ENCODE measurements at regions not wholly inside any gene's neighbourhood (a gene's known extent, or its start where the extent isn't known, plus 50 kb on each side); places are given as distances from the start of the nearest gene placed in this dataset.

- DNase-seq (ENCODE audit: low read depth), result no peak
- in situ Hi-C loops (cut with HindIII; ENCODE audit: low sequenced_read_pairs), result no loop called here
- H3K4me3 ChIP-seq (ENCODE audit: low read depth, low read length), result no peak overlapping the region
- no peak for TF ChIP-seq CTCF (IDR thresholded peaks at IDR 0.05; ENCODE audit: low read depth, low read length, missing control alignments)
Measured at GRCh38 chr11:115924744-115925567, 420.7 kb upstream of the CADM1 start.

DNA sequence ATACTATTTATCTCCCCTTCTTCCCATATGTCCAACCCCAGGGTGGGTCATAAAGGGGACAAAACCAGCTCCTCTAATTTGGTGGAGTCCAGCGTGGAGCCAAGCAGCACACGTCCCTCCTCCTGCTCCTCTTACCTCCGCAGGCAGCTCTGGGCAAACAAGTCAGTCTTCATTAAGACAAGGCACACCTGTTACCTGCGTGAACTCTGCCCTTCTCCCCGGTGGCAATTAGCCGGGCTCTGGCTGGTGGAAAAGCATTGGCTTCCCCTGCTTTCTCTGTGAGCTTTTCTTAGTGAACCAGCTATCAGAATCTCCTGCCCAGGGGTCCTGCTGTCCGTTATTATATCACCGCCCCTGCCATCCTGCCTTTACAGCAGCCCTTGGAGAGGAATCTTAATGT lies 418.7 kb upstream of the CADM1 start:
- TF ChIP-seq CTCF (IDR thresholded peaks at IDR 0.05; ENCODE audit: low read depth, low read length, missing control alignments), result no peak
- H3K4me3 ChIP-seq (ENCODE audit: low read depth, low read length), result no peak overlapping the region
- in situ Hi-C loops (cut with HindIII; ENCODE audit: low sequenced_read_pairs), result no loop called here
- DNase-seq (ENCODE audit: low read depth), result no peak

DNA sequence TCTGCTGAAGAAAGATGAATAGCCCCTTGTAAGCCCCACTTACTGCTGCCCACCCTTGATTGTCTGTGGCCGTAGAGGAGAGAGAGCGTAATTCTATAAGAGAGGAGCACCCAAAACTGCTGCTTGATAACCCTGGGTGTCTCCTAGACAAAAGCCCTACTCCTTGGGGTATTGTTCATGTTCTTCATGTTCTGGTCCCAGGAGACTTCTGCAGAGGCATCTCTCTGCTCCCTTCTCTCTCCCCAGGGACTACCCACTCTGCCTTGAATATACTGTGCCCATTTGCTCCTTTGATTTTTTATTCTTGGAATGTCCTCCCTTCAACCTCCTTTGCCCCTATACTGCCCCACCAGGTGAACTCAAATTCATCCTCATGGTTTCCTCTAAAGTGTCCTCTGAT lies 417.8 kb upstream of the CADM1 start:
- no peak overlapping the region for H3K4me3 ChIP-seq (ENCODE audit: low read depth, low read length)
- no peak for DNase-seq (ENCODE audit: low read depth)
- TF ChIP-seq CTCF (IDR thresholded peaks at IDR 0.05; ENCODE audit: low read depth, low read length, missing control alignments), result no peak
- in situ Hi-C loops (cut with HindIII; ENCODE audit: low sequenced_read_pairs), result no loop called here

DNA sequence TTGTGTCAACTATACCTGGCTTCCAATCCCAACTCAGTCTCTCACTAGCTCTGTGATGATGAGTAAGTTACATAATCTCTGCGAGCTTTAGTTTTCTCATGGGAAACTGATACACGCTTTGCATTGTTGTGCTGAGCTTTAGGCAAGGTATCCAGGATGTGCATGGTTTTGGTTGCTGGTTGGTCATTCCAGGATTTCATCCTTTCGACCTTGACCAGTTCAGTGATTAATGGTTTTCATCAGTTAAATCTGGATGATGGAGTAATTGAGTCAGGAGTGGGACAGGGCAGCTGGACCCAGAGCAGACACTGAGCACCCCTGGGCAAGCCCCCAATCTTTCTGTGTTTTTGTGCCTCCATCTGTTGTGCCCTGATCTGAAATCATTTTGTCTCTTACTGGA lies 417.3 kb upstream of the CADM1 start:
- TF ChIP-seq CTCF (IDR thresholded peaks at IDR 0.05; ENCODE audit: low read depth, low read length, missing control alignments), result no peak
- H3K4me3 ChIP-seq (ENCODE audit: low read depth, low read length), result no peak overlapping the region
- in situ Hi-C loops (cut with HindIII; ENCODE audit: low sequenced_read_pairs), result no loop called here
- DNase-seq (ENCODE audit: low read depth), result no peak

GRCh38 chr11:115920841-115921480 lies 416.7 kb upstream of the CADM1 start:
- in situ Hi-C loops (cut with HindIII; ENCODE audit: low sequenced_read_pairs), result no loop called here
- no peak overlapping the region for H3K4me3 ChIP-seq (ENCODE audit: low read depth, low read length)
- DNase-seq (ENCODE audit: low read depth), result no peak
- no peak for TF ChIP-seq CTCF (IDR thresholded peaks at IDR 0.05; ENCODE audit: low read depth, low read length, missing control alignments)

GRCh38 chr11:115920092-115920461 lies 415.9 kb upstream of the CADM1 start:
- no peak for TF ChIP-seq CTCF (IDR thresholded peaks at IDR 0.05; ENCODE audit: low read depth, low read length, missing control alignments)
- in situ Hi-C loops (cut with HindIII; ENCODE audit: low sequenced_read_pairs), result no loop called here
- no peak for DNase-seq (ENCODE audit: low read depth)
- no peak overlapping the region for H3K4me3 ChIP-seq (ENCODE audit: low read depth, low read length)
